ENCODE measurements at regions not wholly inside any gene's neighbourhood (a gene's known extent, or its start where the extent isn't known, plus 50 kb on each side); places are given as distances from the start of the nearest gene placed in this dataset.

- H3K4me3 ChIP-seq = no peak overlapping the region
- H3K27me3 ChIP-seq = no peaks in the 10 kb centered on the region
- H3K27ac ChIP-seq = peak overlapping the region; percentile 75 to 88 (median 83)
- H3K9me3 ChIP-seq = no peaks in the 10 kb centered on the region
- no peaks in the 10 kb centered on the region for H3K36me3 ChIP-seq
- 51 to 67% methylated on average over 5 of the region's 5 CpGs for WGBS, 2 donors
- peak; percentile 96 for DNase-seq
- intact Hi-C loops (cut with DNase I) = loop anchor here (1.0 to 5.0 kb wide), 5 partner anchors 17 to 393 kb away; no protein-coding TSS in a partner anchor
- H3K4me1 ChIP-seq = peaks cover 0 to 36% (median 34%) of the 10 kb centered on the region in 4 donors
- TF ChIP-seq EP300 (IDR thresholded peaks at IDR 0.05) = peak in 2 of 4 donors; percentile 29 to 56
- TF ChIP-seq, protein P1, sequence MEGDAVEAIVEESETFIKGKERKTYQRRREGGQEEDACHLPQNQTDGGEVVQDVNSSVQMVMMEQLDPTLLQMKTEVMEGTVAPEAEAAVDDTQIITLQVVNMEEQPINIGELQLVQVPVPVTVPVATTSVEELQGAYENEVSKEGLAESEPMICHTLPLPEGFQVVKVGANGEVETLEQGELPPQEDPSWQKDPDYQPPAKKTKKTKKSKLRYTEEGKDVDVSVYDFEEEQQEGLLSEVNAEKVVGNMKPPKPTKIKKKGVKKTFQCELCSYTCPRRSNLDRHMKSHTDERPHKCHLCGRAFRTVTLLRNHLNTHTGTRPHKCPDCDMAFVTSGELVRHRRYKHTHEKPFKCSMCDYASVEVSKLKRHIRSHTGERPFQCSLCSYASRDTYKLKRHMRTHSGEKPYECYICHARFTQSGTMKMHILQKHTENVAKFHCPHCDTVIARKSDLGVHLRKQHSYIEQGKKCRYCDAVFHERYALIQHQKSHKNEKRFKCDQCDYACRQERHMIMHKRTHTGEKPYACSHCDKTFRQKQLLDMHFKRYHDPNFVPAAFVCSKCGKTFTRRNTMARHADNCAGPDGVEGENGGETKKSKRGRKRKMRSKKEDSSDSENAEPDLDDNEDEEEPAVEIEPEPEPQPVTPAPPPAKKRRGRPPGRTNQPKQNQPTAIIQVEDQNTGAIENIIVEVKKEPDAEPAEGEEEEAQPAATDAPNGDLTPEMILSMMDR (IDR thresholded peaks at IDR 0.05) = no peak
- TF ChIP-seq POLR2AphosphoS5 (IDR thresholded peaks at IDR 0.05) = peak; percentile 66 to 91 (median 74)
Observed at GRCh38 chr9:107749787-107750444, 260.3 kb upstream of the KLF4 start.

DNA sequence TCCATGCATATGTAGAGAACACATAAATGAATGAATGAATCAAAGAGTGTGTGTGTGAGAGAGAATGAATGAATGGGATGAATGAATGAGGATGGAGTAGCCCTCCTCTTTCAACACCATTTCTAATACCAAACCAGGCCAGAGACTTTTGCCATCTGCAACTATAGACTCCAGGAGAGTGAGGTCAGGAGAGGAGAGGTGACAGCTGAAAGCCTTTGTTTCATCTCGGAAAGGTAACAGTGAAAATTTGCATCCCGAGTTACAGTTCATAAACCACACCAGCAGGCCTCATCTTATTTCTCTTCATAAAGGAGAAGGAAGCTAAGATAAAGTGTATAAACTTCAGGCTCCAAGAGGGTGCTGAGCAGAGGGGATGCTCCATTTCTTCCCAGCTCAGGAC, 255.3 kb upstream of the KLF4 start:
- H3K36me3 ChIP-seq = no peaks in the 10 kb centered on the region

DNA sequence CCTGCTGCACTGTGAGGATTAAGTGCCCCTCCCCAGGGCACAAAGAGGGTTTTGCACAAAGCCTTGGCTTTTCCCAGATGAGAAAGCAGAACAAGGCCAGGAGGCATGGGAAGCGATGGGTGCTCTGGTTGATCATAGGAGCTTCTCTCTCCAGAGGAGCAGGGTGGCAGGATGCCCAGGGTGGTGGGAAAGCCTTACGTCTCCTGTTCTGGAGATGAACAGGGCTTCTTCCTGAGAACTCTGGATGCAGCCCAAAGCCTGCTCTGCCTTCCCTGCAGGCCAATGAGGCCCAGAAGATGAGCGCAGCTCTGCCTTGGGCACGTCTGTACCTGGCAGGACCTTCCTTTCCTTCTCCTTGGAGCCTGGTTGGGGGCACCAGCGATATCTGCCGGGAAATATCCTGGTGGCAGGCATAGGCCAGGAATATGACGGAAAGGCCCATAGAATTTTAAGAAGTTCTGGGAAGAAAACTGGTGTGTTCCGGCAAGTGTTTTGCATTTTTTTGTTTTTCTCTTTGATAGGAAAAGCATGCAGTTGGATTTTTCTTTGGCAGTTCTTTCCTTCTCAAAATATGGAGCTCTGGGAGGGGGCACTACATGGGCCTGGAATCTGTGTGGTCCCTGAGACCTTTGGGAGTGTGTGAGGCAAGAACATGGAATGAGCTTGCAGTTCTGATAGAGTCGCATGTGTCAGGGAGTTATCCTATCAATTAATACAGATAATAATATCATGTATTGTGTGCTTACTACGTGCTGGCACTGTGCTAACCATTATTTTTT, 253.2 kb upstream of the KLF4 start:
- 84 to 97% methylated on average over 10 of the region's 10 CpGs for WGBS, 2 donors
- H3K27ac ChIP-seq = no peak overlapping the region
- intact Hi-C loops (cut with DNase I) = no loop called here
- no peak for DNase-seq
- H3K36me3 ChIP-seq = no peaks in the 10 kb centered on the region
- no peak overlapping the region for H3K4me3 ChIP-seq
- no peaks in the 10 kb centered on the region for H3K27me3 ChIP-seq
- H3K4me1 ChIP-seq = peaks cover 0 to 21% (median 13%) of the 10 kb centered on the region in 4 donors
- TF ChIP-seq EP300 (IDR thresholded peaks at IDR 0.05) = no peak
- TF ChIP-seq, protein P1 (IDR thresholded peaks at IDR 0.05) = no peak
- no peaks in the 10 kb centered on the region for H3K9me3 ChIP-seq

More for the DNA sequence above, 255.3 kb upstream of the KLF4 start:
- no peak for DNase-seq
- Histone ChIP-seq H3K4me3 (no peak overlapping the region), H3K9me3 (no peaks in the 10 kb centered on the region), H3K4me1 (peaks cover 0 to 20% (median 15%) of the 10 kb centered on the region in 4 donors), H3K27me3 (no peaks in the 10 kb centered on the region), H3K27ac (no peak overlapping the region)
- WGBS, 2 donors = 85 to 93% methylated on average over 2 of the region's 2 CpGs
- TF ChIP-seq POLR2A (IDR thresholded peaks at IDR 0.05) (no peak), POLR2AphosphoS5 (IDR thresholded peaks at IDR 0.05) (no peak), EP300 (IDR thresholded peaks at IDR 0.05) (no peak)
- TF ChIP-seq, protein P1 (IDR thresholded peaks at IDR 0.05) = no peak
- intact Hi-C loops (cut with DNase I) = no loop called here

DNA sequence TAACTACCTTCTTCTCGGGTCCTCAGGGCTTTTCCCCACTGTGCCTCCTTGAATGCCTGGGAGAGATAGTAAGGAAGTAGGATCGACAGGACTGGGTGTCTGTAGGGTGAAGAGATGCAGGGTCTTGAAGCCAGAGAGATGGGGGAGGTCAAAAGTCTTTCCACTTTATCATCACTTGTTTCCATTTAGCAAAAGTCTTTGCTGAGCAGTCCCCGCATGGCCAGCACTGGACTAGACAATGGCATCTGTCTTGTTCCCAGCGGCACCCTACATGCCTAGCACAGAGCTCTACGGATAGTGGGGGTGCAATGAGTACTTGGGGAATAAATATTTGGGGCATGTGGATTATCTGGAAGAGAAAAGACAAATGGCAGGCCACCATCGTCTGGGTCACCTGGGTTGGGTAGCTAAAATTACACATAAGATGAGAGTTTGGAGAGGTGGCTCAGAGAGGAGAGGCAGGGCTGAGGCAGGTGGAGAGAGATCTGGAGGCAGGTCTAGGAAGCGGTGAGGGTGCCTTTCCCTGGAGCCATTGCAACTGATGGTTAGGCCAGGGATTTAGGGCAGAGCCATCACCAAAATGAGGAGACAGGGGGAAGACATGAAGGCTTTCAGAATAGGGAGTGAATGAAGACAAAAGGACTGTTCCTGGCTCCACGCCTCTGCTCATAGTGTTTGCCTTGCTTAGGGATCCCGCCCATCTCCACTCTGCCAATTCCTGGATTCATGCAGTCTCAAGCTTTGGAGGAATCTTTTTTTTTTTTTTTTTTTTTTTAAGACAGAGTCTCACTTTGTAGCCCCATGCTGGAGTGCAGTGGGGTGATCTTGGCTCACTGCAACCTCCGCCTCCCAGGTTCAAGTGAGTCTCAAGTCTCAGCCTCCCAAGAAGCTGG, 250.8 kb upstream of the KLF4 start:
- Histone ChIP-seq H3K9me3 (no peaks in the 10 kb centered on the region), H3K27ac (peak overlapping the region in 3 of 4 donors; percentile 23 to 75 (median 66)), H3K27me3 (no peaks in the 10 kb centered on the region), H3K4me3 (no peak overlapping the region), H3K36me3 (no peaks in the 10 kb centered on the region), H3K4me1 (peaks cover 0 to 23% (median 15%) of the 10 kb centered on the region in 4 donors)
- intact Hi-C loops (cut with DNase I) = no loop called here
- 72 to 85% methylated on average over 10 of the region's 10 CpGs for WGBS, 2 donors
- no peak for DNase-seq
- TF ChIP-seq EP300 (IDR thresholded peaks at IDR 0.05) (no peak), POLR2A (IDR thresholded peaks at IDR 0.05) (no peak), POLR2AphosphoS5 (IDR thresholded peaks at IDR 0.05) (no peak)
- TF ChIP-seq, protein P1 (IDR thresholded peaks at IDR 0.05) = no peak
